Activated CD8-positive, alpha-beta memory T cell treated with anti-CD3 and anti-CD28 coated beads for 1 hour (primary cell): ENCODE measurements at regions not wholly inside any gene's neighbourhood (a gene's known extent, or its start where the extent isn't known, plus 50 kb on each side); places are given as distances from the start of the nearest gene placed in this dataset.

ENCODE experiments used
- DNase-seq, 2 donors: peaks; one replicate each; pipeline ENCODE4 v3.0.0-alpha.2; 2020; ENCODE audit warnings: low read depth in 1 of 2; ENCODE audit errors: extremely low read depth in 1 of 2

GRCh38 chr4:81647388-81647787 lies 175.7 kb upstream of the RASGEF1B start:
- DNase-seq: no peak

DNA sequence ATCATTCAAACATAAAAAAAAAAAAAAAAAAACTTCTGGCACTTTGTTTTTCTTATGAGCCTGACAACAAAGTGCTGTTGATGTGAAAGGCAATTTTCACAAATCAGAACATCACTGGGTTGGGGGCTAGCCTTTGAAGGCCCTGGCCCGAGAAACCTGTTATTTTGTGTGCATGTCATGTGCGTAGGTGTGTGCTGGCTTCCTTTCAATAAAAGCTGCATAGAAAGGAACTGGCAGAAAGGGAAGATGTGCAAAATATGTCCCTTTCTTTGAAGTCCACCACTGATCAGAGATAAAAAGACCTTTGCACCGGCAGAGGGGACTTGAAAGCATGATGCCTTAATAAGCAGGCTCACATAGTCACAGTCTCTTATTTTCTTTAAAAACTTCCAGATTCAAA lies 170.8 kb upstream of the RASGEF1B start:
- no peak for DNase-seq

DNA sequence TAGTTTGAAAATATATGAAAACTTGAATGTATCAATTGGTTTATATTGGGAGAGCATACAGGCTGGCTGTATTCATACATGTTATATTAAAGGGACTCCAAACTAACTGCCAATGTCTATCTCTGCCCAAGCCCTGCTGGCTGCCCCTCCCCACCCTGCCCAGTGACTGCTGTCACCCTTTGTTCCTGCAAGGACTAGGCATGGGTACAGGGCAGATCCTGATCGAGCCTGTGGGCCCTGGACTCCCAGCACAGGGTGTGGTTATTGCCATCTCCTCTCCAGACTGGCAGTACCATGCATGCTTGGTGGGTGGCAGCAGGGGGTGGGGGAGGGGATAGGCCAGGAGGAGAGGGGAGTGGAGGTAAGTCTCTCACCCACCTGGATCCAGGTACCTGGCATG lies 167.5 kb upstream of the RASGEF1B start:
- no peak for DNase-seq

DNA sequence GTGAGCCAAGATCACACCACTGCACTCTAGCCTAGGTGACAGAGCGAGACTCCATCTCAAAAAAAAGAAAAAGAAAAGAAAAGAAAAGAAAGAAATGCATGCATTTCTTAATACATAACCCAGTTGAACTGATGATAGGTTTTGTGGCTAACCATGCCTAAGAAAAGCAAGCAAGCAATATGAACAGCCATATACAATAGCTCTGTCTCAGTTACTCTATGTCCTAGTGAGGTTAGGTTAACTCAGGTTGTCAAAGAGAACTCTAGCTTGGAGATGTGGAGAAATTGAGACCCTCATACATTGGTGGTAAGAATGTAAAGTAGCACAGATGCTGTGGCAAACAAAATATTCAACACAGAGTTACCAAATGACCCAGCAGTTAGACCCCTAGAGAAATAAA lies 167.0 kb upstream of the RASGEF1B start:
- DNase-seq: no peak

DNA sequence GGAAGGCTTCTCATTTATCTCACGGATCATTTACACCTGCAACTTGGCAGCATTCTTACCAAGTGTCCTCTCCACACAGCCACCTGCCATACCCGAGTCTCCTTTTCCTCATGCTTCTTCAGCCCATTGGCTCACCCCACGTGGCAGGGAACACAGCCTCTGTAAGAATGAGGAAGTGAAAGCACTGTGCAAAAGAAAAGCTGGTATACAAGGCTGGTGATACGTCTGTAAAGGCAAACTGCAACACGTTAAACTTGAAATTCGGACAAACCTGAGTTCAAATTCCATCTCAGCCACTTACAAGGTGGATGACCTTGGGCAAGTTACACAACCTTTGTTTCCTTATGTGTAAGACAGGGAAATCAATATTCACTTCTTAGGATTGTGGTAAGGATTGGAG lies 164.0 kb upstream of the RASGEF1B start:
- no peak for DNase-seq

GRCh38 chr4:81634766-81635549 lies 163.3 kb upstream of the RASGEF1B start:
- no peak for DNase-seq

DNA sequence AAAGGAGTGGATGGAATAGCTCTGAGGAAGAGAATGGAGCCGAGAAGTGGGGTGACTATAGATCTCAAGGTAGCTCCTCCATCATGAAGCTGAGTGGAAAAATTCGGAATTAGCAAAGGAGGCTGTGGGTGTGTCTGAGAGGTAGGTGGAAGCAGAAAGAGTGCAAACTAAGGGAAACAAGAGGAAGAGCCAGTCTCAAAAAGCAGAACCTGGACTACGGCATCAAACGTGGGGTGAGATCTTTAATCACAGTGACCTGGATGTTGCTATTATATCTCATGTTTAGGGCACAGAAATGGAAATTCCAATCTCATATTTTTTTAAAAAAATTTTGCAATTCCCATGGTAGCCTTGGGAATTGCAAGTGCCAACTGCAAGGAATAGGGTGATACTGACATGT lies 162.5 kb upstream of the RASGEF1B start:
- DNase-seq: no peak

DNA sequence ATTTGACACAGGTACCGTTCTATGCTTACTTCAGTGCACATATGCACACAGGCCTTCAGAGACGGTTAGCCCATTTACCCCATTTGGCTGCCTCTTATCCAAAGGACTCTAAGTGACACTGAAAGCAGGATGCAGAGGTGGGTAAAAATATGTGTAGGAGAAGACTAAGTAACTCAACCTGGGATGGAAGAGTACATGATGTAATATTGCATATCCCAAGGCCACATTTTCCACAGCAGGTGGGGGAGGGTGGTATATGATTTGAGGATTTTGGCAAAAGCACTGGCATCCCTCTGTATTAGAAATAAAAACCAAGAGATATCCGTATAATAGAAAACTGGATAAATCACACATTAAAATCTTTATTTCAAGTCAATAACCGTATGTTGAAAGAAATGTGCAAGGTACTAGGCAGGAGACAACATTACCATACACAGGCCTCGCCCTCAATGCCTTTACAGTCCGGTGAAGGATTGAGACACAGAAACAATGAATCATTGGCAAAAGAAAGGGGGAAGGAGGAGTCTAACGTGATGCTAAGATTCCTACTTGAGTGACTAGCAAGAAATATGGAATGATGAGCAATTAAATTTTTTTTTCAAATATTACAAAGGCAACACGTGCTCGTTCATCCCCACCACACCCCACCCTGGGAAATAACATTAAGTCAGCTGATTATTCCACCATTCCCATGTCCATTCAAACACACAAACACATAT lies 161.0 kb upstream of the RASGEF1B start:
- no peak for DNase-seq

GRCh38 chr4:81631958-81632441 lies 160.3 kb upstream of the RASGEF1B start:
- no peak for DNase-seq

DNA sequence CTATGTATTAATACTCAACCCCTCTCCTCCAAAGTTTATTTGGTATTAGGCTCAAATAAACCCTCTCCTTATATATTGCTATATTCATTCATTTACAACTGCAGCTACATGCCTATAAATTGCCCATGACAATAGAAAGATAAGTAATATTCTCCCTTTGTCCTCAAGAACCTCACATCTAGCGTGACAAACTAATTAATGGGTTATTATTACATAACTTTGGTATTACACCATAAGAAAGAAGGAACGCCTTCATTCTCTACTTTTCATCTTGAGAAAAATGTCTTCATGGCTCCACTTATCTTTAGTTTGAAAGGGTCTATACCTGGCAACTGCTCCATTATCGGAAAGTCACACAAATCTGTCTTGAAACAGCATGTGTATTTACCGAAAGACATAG lies 157.7 kb upstream of the RASGEF1B start:
- DNase-seq: no peak

DNA sequence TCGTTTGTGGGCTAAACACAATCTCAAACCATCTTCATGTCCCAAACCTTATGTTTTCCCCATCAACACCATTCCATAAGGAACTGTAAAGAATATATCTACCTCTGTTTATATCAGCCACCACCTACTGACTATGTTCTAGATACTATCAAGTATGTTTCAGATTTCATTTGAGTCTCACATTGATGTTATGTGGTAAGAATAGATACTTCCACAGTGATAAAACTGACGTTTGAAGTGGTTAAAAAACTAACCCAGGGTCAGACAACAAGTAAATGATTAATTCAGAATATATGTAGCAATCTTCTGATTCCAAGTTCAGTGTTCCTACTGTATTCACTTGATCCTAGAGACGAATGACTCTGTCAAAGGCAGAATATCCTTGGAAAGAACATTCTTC lies 156.8 kb upstream of the RASGEF1B start:
- no peak for DNase-seq

- DNase-seq: no peak
Observed at GRCh38 chr4:81627590-81627989, 155.9 kb upstream of the RASGEF1B start.

- DNase-seq: no peak
Observed at GRCh38 chr4:81626851-81627250, 155.1 kb upstream of the RASGEF1B start.

DNA sequence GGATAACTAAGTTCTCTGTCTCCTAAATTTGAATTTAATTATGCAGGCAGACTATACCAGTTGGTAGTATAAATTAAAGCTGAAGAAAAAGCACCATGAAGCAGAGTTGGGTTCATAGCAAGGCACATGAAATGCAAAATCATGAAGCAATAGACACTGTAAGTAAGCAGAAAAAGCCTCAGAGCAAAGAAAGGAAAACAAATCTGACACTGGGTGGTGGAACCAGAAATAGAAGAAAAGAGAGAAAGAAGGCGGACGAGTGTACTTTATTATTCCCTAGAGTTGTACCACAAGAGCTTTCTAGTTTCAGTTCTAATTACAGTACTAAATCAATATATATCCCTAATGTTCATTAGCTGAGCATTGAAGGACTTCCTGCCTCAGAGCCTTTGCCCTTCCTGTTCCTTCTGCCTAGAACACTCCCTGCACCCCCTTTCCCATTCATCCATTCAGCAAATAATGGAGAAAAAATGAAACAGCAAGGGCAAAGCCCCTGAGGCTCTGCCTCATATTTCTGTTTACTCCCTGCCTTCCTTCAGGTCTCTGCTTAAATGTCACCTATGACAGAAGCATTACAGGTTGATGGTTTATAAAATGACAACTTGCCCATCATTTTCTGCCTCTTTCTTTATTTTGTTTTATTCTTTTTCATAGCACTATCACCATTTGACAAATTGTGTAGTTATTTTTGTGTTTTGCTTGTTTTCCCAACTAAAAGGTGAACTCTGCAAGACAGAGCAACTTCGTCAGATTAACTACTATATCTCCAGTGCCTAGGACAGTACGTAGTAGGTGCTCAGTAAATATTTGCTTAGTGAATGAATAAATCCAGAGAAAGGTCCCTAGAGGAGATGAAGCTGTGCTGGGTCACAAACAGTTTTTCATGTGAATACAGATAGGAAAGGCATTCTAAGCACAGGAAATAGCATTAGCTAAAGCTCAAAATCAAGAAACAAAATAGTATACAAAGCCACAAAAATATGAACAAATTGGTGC lies 154.0 kb upstream of the RASGEF1B start:
- DNase-seq: no peak

- no peak for DNase-seq
Observed at GRCh38 chr4:81623434-81623833, 151.7 kb upstream of the RASGEF1B start.

GRCh38 chr4:81622474-81623184 lies 150.9 kb upstream of the RASGEF1B start:
- DNase-seq: no peak

- no peak for DNase-seq
Observed at GRCh38 chr4:81622028-81622427, 150.3 kb upstream of the RASGEF1B start.

GRCh38 chr4:81621490-81621889 lies 149.8 kb upstream of the RASGEF1B start:
- DNase-seq: no peak

GRCh38 chr4:81620442-81620841 lies 148.7 kb upstream of the RASGEF1B start:
- no peak for DNase-seq

- DNase-seq: no peak
Observed at GRCh38 chr4:81617545-81617944, 145.8 kb upstream of the RASGEF1B start.
